ENCODE measurements at regions not wholly inside any gene's neighbourhood (a gene's known extent, or its start where the extent isn't known, plus 50 kb on each side); places are given as distances from the start of the nearest gene placed in this dataset.

GRCh38 chr3:5302661-5303060 lies 115.2 kb downstream of the EDEM1 start:
- Histone ChIP-seq H3K27me3 (ENCODE audit: control insufficient read depth in 1 of 2, insufficient read depth in 2 of 2, low read length in 2 of 2) (0 out of 5 replicates have a peak, but pooled peaks cover 0 to 3% of the 10 kb centered on the region in 2 experiments), H4K20me1 (ENCODE audit: insufficient read depth, low read length) (no peaks in the 10 kb centered on the region), H3K27ac (ENCODE audit: extremely low read length, insufficient read depth, low read length) (no peak overlapping the region), H3K4me3 (replicated peaks in 1 of 3; ENCODE audit: insufficient read depth in 1 of 3, low read depth in 2 of 3, low read length in 3 of 3) (no peak overlapping the region), H3K4me2 (ENCODE audit: low read depth, low read length) (no peak overlapping the region), H3K79me2 (ENCODE audit: insufficient read depth, low read length) (no peaks in the 10 kb centered on the region), H3K4me1 (ENCODE audit: insufficient read depth, low read length) (0 out of 2 replicates have a peak, but pooled peaks cover 7% of the 10 kb centered on the region), H3K9ac (ENCODE audit: insufficient read depth, low read depth, low read length) (no peak overlapping the region), H3K36me3 (replicated peaks in 1 of 2; ENCODE audit: control insufficient read depth in 1 of 2, insufficient read depth in 2 of 2, low read length in 2 of 2) (no peaks in the 10 kb centered on the region), H2AFZ (ENCODE audit: low read length) (no peak overlapping the region), H3K9me3 (ENCODE audit: low read length) (no peaks in the 10 kb centered on the region)
- WGBS (ENCODE audit: low lambda C conversion rate) = 40% methylated on average over 2 of the region's 3 CpGs
- intact Hi-C loops (cut with micrococcal nuclease; ENCODE audit: unreplicated experiment) (loop anchor here (10.0 kb wide), 1 partner anchor 432 kb away; no protein-coding TSS in a partner anchor), in situ Hi-C loops (cut with HindIII; ENCODE audit: extremely low pct_ligation_motif_present, low pct_unique_long_range_greater_than_20kb) (no loop called here)
- BruUV-seq (replicated peaks) = no TSS peak
- ChIA-PET CTCF (ENCODE audit: low intra/inter-chr PET ratio, low total read pairs) (no interaction called here), POLR2A (no interaction called here)
- ATAC-seq (no peak), FAIRE-seq (no peak), DNase-seq (ENCODE audit: low spot score) (no peak)
- TF ChIP-seq, protein P1, sequence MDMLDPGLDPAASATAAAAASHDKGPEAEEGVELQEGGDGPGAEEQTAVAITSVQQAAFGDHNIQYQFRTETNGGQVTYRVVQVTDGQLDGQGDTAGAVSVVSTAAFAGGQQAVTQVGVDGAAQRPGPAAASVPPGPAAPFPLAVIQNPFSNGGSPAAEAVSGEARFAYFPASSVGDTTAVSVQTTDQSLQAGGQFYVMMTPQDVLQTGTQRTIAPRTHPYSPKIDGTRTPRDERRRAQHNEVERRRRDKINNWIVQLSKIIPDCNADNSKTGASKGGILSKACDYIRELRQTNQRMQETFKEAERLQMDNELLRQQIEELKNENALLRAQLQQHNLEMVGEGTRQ (IDR thresholded peaks at IDR 0.05; ENCODE audit: low read depth, low read length) = no peak
- TF ChIP-seq, protein P1 (CRISPR knock-in tag; IDR thresholded peaks at IDR 0.05; ENCODE audit: borderline replicate concordance) = no peak
- TF ChIP-seq EHMT2 (IDR thresholded peaks at IDR 0.05; ENCODE audit: borderline replicate concordance, low read depth, low read length) (no peak), PITX1 (CRISPR knock-in tag; IDR thresholded peaks at IDR 0.05) (no peak), ATF1 (CRISPR knock-in tag; IDR thresholded peaks at IDR 0.05) (no peak), DR1 (CRISPR knock-in tag; IDR thresholded peaks at IDR 0.05) (no peak), ZSCAN12 (CRISPR knock-in tag; IDR thresholded peaks at IDR 0.05) (no peak), ZNF552 (CRISPR knock-in tag; IDR thresholded peaks at IDR 0.05; ENCODE audit: borderline replicate concordance) (no peak), HNF4G (IDR thresholded peaks at IDR 0.05; ENCODE audit: borderline replicate concordance, low read depth, low read length) (no peak), HNF4G (CRISPR knock-in tag; IDR thresholded peaks at IDR 0.05; ENCODE audit: borderline replicate concordance, low read depth) (no peak), NR2F1 (CRISPR knock-in tag; IDR thresholded peaks at IDR 0.05) (no peak), GZF1 (CRISPR knock-in tag; IDR thresholded peaks at IDR 0.05) (no peak), ZKSCAN8 (CRISPR knock-in tag; IDR thresholded peaks at IDR 0.05; ENCODE audit: borderline replicate concordance) (no peak), XRCC5 (optimal IDR thresholded peaks at IDR 0.05; ENCODE audit: low read length) (no peak), ZNF234 (CRISPR knock-in tag; conservative IDR thresholded peaks at IDR 0.05) (no peak), SOX13 (IDR thresholded peaks at IDR 0.05) (no peak), SOX13 (CRISPR knock-in tag; conservative IDR thresholded peaks at IDR 0.05 in 1 of 2, IDR thresholded peaks at IDR 0.05 in 1 of 2) (no peak)
- TF ChIP-seq, protein P2, sequence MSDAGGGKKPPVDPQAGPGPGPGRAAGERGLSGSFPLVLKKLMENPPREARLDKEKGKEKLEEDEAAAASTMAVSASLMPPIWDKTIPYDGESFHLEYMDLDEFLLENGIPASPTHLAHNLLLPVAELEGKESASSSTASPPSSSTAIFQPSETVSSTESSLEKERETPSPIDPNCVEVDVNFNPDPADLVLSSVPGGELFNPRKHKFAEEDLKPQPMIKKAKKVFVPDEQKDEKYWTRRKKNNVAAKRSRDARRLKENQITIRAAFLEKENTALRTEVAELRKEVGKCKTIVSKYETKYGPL (CRISPR knock-in tag; IDR thresholded peaks at IDR 0.05) = no peak
- TF ChIP-seq, protein P3, sequence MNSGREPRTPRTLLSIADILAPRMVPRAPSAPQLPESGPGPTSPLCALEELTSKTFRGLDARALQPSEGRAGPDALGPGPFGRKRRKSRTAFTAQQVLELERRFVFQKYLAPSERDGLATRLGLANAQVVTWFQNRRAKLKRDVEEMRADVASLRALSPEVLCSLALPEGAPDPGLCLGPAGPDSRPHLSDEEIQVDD (CRISPR knock-in tag; IDR thresholded peaks at IDR 0.05; ENCODE audit: borderline replicate concordance) = no peak
- TF ChIP-seq, protein P4, sequence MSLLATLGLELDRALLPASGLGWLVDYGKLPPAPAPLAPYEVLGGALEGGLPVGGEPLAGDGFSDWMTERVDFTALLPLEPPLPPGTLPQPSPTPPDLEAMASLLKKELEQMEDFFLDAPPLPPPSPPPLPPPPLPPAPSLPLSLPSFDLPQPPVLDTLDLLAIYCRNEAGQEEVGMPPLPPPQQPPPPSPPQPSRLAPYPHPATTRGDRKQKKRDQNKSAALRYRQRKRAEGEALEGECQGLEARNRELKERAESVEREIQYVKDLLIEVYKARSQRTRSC (CRISPR knock-in tag; IDR thresholded peaks at IDR 0.05; ENCODE audit: low read depth) = no peak
- TF ChIP-seq, protein P5, sequence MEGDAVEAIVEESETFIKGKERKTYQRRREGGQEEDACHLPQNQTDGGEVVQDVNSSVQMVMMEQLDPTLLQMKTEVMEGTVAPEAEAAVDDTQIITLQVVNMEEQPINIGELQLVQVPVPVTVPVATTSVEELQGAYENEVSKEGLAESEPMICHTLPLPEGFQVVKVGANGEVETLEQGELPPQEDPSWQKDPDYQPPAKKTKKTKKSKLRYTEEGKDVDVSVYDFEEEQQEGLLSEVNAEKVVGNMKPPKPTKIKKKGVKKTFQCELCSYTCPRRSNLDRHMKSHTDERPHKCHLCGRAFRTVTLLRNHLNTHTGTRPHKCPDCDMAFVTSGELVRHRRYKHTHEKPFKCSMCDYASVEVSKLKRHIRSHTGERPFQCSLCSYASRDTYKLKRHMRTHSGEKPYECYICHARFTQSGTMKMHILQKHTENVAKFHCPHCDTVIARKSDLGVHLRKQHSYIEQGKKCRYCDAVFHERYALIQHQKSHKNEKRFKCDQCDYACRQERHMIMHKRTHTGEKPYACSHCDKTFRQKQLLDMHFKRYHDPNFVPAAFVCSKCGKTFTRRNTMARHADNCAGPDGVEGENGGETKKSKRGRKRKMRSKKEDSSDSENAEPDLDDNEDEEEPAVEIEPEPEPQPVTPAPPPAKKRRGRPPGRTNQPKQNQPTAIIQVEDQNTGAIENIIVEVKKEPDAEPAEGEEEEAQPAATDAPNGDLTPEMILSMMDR (CRISPR knock-in tag; IDR thresholded peaks at IDR 0.05) = no peak
